RWPE2 (cell line): ENCODE measurements at regions not wholly inside any gene's neighbourhood (a gene's known extent, or its start where the extent isn't known, plus 50 kb on each side); places are given as distances from the start of the nearest gene placed in this dataset.
A peak's percentile ranks its signal among the peaks of the same experiment; 100 is the strongest.

Experiments
- ATAC-seq: fragments of 200-7000 bp; cut with Tn5 transposase; 3 replicates; pipeline ENCODE4 v1.9.1; 2021; ENCODE audit warnings: low read depth
- DNase-seq: peaks from one replicate; pipeline ENCODE4 v3.0.0-alpha.2; 2020; ENCODE audit warnings: low spot score
- H3K27ac ChIP-seq: fragments of 450-650 bp; 2 replicates; pipeline ENCODE4 v1.5.1; 2017; ENCODE audit warnings: mild to moderate bottlenecking; ENCODE audit not compliant: poor library complexity, severe bottlenecking
- H3K27me3 ChIP-seq: fragments of 250-450 bp; sonication (Bioruptor Pico); 2 replicates; pipeline ENCODE4 v1.5.1; 2021; ENCODE audit warnings: mild to moderate bottlenecking, moderate library complexity; ENCODE audit not compliant: insufficient read depth, poor library complexity, severe bottlenecking
- H3K36me3 ChIP-seq: fragments of 250-450 bp; sonication (Bioruptor Pico); 2 replicates; pipeline ENCODE4 v1.5.1; 2020; ENCODE audit warnings: low read depth, mild to moderate bottlenecking, moderate library complexity
- H3K4me1 ChIP-seq: fragments of 250-450 bp; sonication (Bioruptor Pico); 2 replicates; pipeline ENCODE4 v1.5.1; 2021; ENCODE audit warnings: mild to moderate bottlenecking, moderate library complexity; ENCODE audit not compliant: insufficient read depth, poor library complexity, severe bottlenecking
- H3K4me3 ChIP-seq: fragments of 250-450 bp; sonication (Bioruptor Pico); 2 replicates; pipeline ENCODE4 v1.5.1; 2021; ENCODE audit warnings: mild to moderate bottlenecking, moderate library complexity; ENCODE audit not compliant: severe bottlenecking
- H3K9me3 ChIP-seq: fragments of 250-450 bp; sonication (Bioruptor Pico); 2 replicates; pipeline ENCODE4 v1.5.1; 2021; ENCODE audit warnings: mild to moderate bottlenecking, moderate library complexity; ENCODE audit not compliant: severe bottlenecking
- CTCF ChIP-seq: fragments of 450-650 bp; IDR thresholded peaks from one replicate; pipeline ENCODE4 v1.5.1; 2017; ENCODE audit warnings: mild to moderate bottlenecking, moderate library complexity; ENCODE audit not compliant: poor library complexity, severe bottlenecking

- no peaks in the 10 kb centered on the region for H3K27me3 ChIP-seq
- no peak for TF ChIP-seq CTCF
- H3K27ac ChIP-seq, result peak overlapping the region; percentile 39
- H3K4me3 ChIP-seq, result no peak overlapping the region
- ATAC-seq (peak; percentile 98), DNase-seq (no peak)
- H3K4me1 ChIP-seq, result peaks cover 20% of the 10 kb centered on the region
- no peaks in the 10 kb centered on the region for H3K36me3 ChIP-seq
- no peaks in the 10 kb centered on the region for H3K9me3 ChIP-seq
These were observed 211.9 kb downstream of the RBM43 start for GRCh38 chr2:151049746-151050145.

DNA sequence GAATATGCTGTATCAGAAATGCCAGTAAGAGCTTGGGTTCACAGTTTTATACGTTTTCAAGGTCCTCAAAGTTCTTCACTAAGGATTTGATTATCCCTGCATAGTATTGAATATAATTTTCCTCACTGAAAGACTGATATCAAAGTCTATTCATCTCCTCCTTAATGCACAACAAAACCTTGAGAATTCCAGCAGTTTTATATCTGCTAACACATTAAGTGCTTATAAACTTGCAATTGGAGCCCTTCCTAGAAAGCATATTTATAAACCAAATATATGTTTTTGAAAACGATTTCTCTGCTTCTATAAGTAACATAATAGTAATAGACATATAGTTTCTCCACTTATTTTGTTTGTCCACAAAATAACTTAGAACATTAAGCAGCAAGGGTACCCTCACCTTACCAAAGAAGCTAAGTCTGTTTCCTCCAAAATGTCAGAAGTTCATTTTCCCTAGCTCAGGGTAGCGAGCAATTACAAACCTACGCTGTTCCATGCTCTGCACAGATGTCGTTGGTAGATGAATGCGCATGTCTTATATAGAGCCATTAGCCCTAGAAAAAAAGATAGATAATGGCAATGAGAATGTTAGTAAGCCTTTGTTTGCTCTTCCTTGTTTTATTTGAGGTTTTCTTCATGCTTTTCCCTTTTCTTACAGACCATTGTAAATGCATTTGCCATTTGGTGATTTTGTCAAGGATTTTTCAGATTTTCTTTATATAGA, 213.2 kb downstream of the RBM43 start:
- Histone ChIP-seq H3K36me3 (no peaks in the 10 kb centered on the region), H3K4me3 (no peak overlapping the region), H3K4me1 (peaks cover 23% of the 10 kb centered on the region), H3K27me3 (no peaks in the 10 kb centered on the region), H3K27ac (no peak overlapping the region), H3K9me3 (no peaks in the 10 kb centered on the region)
- ATAC-seq (no peak), DNase-seq (no peak)
- TF ChIP-seq CTCF, result no peak

DNA sequence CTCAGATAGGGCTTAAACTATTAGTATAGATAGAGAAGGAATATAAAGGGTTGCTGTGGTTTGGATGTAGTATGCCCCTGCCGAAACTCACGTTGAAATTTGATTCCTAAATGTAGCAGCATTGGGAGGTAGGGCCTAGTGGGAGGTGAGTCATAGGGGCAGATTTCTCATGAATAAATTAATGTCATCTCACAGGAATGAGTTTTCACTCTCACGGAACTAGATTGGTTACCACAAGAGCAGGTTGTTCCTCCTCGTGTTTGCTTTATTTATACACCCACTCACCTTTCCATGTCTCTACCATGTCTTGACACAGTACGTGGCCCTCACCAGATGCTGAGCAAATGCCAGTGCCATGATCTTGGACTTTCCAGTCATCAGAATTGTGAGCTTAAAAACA, 218.2 kb downstream of the RBM43 start:
- H3K27me3 ChIP-seq, result no peaks in the 10 kb centered on the region
- no peak overlapping the region for H3K4me3 ChIP-seq
- no peaks in the 10 kb centered on the region for H3K36me3 ChIP-seq
- H3K4me1 ChIP-seq, result peaks cover 25% of the 10 kb centered on the region
- peak; percentile 92 for ATAC-seq
- H3K27ac ChIP-seq, result peak overlapping the region; percentile 53
- no peaks in the 10 kb centered on the region for H3K9me3 ChIP-seq
- no peak for DNase-seq
- TF ChIP-seq CTCF, result no peak

GRCh38 chr2:151042964-151043363, 218.7 kb downstream of the RBM43 start:
- ATAC-seq (no peak), DNase-seq (no peak)
- Histone ChIP-seq H3K27ac (peak overlapping the region; percentile 53), H3K36me3 (no peaks in the 10 kb centered on the region), H3K9me3 (no peaks in the 10 kb centered on the region), H3K27me3 (no peaks in the 10 kb centered on the region), H3K4me3 (no peak overlapping the region), H3K4me1 (peaks cover 25% of the 10 kb centered on the region)
- TF ChIP-seq CTCF, result no peak

- TF ChIP-seq CTCF, result no peak
- no peaks in the 10 kb centered on the region for H3K27me3 ChIP-seq
- peak overlapping the region; percentile 33 for H3K27ac ChIP-seq
- no peak overlapping the region for H3K4me3 ChIP-seq
- H3K36me3 ChIP-seq, result no peaks in the 10 kb centered on the region
- peaks cover 25% of the 10 kb centered on the region for H3K4me1 ChIP-seq
- DNase-seq, result no peak
- peak; percentile 73 for ATAC-seq
- no peaks in the 10 kb centered on the region for H3K9me3 ChIP-seq
These were observed 221.6 kb downstream of the RBM43 start for GRCh38 chr2:151040039-151040438.
